ENCODE measurements at regions not wholly inside any gene's neighbourhood (a gene's known extent, or its start where the extent isn't known, plus 50 kb on each side); places are given as distances from the start of the nearest gene placed in this dataset.

DNA sequence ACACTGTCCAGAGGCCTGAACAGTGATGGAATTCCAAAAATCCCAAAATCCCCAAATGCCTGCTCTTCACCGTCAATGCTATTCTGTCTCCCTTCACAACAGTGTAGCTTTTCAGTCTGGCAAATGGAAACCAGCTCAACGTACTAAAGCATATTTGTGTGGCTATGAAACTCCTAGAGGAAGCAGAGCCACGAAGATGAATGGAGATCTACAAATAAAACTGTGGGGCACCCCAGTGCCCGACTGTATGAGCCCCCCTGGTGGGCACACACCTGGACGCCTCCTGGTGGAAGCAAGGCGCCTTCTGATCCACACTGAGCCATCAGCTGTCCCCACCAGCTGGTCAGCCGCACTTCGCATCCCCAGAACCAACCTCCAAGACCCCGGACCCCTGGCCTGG, 129.1 kb upstream of the SOD1 start:
- TF ChIP-seq EZH2phosphoT487 (IDR thresholded peaks at IDR 0.05; ENCODE audit: borderline replicate concordance, low read depth, low read length), result no peak
- TF ChIP-seq CTCF (conservative IDR thresholded peaks at IDR 0.05; ENCODE audit: low read length), result no peak
